Esophagus muscularis mucosa (tissue), 3 donors: ENCODE measurements at regions not wholly inside any gene's neighbourhood (a gene's known extent, or its start where the extent isn't known, plus 50 kb on each side); places are given as distances from the start of the nearest gene placed in this dataset.

Experiments
- CTCF ChIP-seq, 3 experiments: fragments of 200-600 bp in 2 of 3; fragments of 450-650 bp in 1 of 3; sonication (generic) in 2 of 3; IDR thresholded peaks; one replicate each; pipeline ENCODE4 v1.5.1; 2017 to 2019; ENCODE audit warnings: antibody characterized with exemption in 3 of 3, mild to moderate bottlenecking in 2 of 3, moderate library complexity in 1 of 3
- POLR2A ChIP-seq: fragments of 450-650 bp; IDR thresholded peaks from one replicate; pipeline ENCODE4 v1.6.1; 2017; ENCODE audit warnings: antibody characterized with exemption, moderate library complexity, mild to moderate bottlenecking, low read depth

- TF ChIP-seq POLR2A: no peak
- TF ChIP-seq CTCF (IDR thresholded peaks at IDR 0.05): no peak
These were observed 230.3 kb downstream of the MPDZ start for GRCh38 chr9:13049223-13049622.
